ENCODE measurements at regions not wholly inside any gene's neighbourhood (a gene's known extent, or its start where the extent isn't known, plus 50 kb on each side); places are given as distances from the start of the nearest gene placed in this dataset.

GRCh38 chr14:58725871-58726270, 88.1 kb downstream of the DACT1 start:
- DNase-seq (ENCODE audit: low read depth) = no peak
- no peak overlapping the region for H3K4me3 ChIP-seq (ENCODE audit: low read length)
- no peak for TF ChIP-seq CTCF (conservative IDR thresholded peaks at IDR 0.05; ENCODE audit: low read depth, low read length)

- no peak for TF ChIP-seq CTCF (conservative IDR thresholded peaks at IDR 0.05; ENCODE audit: low read depth, low read length)
- no peak for DNase-seq (ENCODE audit: low read depth)
- H3K4me3 ChIP-seq (ENCODE audit: low read length) = no peak overlapping the region
Observed at GRCh38 chr14:58730792-58731464, 93.2 kb downstream of the DACT1 start.

GRCh38 chr14:58731465-58732293, 93.9 kb downstream of the DACT1 start:
- TF ChIP-seq CTCF (conservative IDR thresholded peaks at IDR 0.05; ENCODE audit: low read depth, low read length) = no peak
- no peak overlapping the region for H3K4me3 ChIP-seq (ENCODE audit: low read length)
- peak; percentile 96 for DNase-seq (ENCODE audit: low read depth)

- no peak for TF ChIP-seq CTCF (conservative IDR thresholded peaks at IDR 0.05; ENCODE audit: low read depth, low read length)
- no peak for DNase-seq (ENCODE audit: low read depth)
- no peak overlapping the region for H3K4me3 ChIP-seq (ENCODE audit: low read length)
Observed at GRCh38 chr14:58732387-58732786, 94.6 kb downstream of the DACT1 start.

GRCh38 chr14:58733451-58734208, 95.9 kb downstream of the DACT1 start:
- DNase-seq (ENCODE audit: low read depth) = no peak
- no peak for TF ChIP-seq CTCF (conservative IDR thresholded peaks at IDR 0.05; ENCODE audit: low read depth, low read length)
- H3K4me3 ChIP-seq (ENCODE audit: low read length) = no peak overlapping the region

GRCh38 chr14:58735596-58735995, 97.8 kb downstream of the DACT1 start:
- DNase-seq (ENCODE audit: low read depth) = no peak
- no peak for TF ChIP-seq CTCF (conservative IDR thresholded peaks at IDR 0.05; ENCODE audit: low read depth, low read length)

More at GRCh38 chr14:58735596-58735995, 97.8 kb downstream of the DACT1 start:
- no peak overlapping the region for H3K4me3 ChIP-seq (ENCODE audit: low read length)

All from retinal pigment epithelial cell (primary cell).